NCI-H146 (cell line): ENCODE measurements at regions not wholly inside any gene's neighbourhood (a gene's known extent, or its start where the extent isn't known, plus 50 kb on each side); places are given as distances from the start of the nearest gene placed in this dataset.
A peak's percentile ranks its signal among the peaks of the same experiment; 100 is the strongest.

Experiments
- DNase-seq: peaks from one replicate; lab custom pipeline; 2025; lab: John Stamatoyannopoulos, UW

DNA sequence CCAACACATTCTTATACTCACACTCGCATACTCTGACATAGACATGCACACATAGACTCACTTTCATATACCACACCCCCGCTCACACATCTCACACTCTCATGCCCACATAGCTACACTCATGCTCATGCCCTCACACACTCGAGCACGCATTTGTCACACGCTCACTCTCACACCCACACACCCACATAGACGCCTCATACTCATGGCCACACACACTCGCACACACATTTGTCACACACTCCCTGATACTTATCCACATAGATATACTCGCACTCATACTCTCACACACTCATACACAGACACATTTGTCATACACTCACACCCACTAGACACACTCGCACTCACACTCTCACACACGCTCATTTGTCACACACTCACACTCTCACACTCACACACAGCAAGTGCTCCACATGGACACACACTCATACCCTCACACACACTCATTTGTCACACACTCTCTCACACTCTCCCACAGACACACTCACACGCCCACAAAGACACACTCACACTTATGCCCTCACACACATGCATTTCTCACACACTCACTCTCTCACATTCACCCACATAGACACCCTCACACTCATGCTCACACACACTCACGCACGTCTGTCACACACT lies 50.9 kb downstream of the TNP1 start:
- no peak for DNase-seq

DNA sequence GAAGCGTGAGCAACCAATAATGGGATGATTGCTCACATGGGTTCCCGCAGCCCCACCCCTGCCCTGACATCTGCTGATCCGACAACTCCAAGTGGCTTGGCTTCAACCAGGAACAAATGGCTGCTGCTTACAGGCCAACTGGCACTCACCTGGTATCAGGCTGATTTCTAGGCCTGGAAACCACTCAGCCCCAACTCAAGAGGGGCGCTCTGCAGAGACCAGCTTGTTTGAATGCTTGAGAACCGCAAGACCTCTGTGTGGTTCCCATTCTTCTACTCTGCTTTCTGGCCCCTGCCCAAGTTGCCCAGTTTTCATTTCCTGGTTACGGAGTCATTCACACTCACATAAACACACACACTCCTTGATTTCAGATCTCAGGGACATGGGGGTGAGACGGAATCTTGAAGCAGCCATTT lies 52.0 kb downstream of the TNP1 start:
- peak; percentile 18 for DNase-seq

DNA sequence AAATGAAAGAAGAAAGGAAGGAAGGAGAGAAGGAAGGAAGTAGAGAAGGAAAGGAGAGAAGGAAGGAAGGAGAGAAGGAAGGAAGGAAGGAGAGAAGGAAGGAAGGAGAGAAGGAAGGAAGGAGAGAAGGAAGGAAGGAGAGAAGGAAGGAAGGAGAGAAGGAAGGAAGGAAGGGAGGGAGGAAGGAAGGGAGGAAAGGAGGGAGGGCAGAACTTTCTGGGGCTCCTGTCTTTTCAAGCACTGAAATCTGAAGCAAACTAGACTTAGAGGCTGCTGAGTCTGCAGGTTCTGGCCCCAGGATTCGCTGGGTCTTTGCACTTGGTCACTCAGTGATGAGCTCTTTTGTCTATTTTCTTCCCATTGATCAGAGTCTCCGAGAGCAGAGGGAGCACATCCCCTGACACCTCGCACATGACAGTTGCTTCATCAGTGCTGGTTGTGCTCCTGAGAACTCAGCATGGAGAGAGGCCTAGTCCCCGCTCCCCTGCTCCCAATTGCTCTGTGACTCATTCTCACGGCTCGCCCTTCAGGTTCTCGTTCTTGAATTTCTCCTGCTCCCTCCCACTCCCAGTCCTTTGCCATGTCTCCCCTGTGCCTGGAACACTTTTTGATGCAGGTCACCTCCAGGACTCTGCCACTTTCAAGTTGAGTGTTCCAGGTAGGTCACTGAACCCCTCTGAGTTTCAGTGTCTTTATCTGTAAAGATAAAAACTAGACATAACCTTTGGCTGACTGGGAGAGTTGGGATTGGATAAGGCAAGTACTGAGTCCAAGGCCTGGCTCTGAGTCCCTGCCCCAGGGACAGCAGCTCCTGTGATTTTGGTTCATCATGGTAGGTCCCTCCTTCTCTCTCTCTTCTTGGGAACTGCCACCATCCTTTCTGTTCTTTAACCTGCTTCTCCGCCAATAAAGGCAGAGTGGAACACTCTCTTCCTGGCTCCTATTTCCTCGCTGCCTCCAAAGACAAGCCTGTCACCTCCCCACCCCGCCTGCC lies 55.2 kb downstream of the TNP1 start:
- no peak for DNase-seq

DNA sequence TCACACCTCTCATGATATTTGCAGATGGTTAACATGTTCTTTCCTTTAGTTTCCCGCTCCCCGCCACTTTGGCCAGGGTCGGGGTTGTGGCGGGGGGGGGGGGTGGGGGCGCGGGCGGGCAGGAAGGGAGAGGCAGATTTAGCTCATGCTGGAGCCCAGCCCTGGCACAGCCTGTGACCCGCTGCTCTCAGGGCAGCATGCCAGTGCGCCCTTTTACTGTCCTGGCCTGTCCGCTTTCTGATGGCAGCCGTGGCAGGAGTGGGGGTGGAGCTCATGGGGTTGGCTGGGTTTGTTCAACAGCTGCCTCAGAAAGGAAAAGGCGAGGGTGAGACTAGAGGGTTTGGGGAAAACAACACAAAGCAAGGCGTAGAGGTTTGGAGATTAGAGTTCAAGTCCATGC lies 56.1 kb downstream of the TNP1 start:
- no peak for DNase-seq

DNA sequence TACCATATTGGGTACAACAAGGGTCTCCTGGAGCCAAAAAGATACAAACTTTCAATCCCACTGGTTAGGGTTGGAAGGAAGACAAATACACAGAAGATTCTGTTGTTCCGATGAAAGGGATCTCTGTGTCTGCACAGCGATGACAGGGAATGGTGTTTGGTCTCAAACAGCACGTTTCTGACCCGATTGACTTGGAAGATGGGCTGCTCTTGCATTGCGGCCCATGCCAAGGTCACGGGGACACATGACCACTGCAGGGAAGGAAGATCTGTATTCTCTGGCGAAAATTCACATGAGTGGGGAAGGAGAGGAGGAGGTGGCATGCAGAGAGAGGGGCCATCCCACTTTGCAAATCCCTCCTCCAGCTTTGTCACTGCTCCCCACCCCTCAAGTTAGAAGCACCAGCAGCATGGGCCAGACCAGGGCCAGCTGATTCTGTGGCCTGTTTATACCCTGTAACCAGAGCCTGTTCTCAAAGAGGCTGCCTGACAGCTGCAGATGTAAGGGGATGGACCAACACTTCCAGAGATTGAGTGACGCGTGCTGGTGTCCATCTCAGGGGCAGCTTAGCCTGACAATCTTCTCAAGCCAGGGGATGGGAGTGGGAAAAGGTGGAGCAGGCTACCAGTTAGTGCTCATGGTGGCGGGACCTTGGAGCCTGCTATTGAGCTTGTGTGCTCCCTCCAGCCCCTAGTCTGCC lies 57.2 kb downstream of the TNP1 start:
- no peak for DNase-seq

DNA sequence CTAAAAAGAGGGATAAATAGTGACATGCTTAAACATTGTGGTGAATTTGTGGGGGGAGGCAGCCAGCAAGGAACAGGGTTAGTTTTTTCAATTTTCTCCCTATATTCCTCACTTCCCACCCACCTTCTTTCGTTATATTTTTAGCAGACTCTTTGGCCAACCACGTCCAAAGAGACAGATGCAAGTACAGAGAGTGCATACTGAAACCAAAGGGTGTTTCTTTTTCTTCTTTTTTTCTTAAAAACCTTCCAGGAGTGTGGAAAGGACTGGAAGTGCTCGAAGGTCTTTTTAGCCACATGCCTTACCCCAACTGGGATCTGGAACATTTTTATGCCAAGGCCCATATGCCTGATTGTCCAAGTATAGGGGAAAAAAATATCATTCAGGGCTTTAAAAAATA lies 59.0 kb downstream of the TNP1 start:
- no peak for DNase-seq

DNA sequence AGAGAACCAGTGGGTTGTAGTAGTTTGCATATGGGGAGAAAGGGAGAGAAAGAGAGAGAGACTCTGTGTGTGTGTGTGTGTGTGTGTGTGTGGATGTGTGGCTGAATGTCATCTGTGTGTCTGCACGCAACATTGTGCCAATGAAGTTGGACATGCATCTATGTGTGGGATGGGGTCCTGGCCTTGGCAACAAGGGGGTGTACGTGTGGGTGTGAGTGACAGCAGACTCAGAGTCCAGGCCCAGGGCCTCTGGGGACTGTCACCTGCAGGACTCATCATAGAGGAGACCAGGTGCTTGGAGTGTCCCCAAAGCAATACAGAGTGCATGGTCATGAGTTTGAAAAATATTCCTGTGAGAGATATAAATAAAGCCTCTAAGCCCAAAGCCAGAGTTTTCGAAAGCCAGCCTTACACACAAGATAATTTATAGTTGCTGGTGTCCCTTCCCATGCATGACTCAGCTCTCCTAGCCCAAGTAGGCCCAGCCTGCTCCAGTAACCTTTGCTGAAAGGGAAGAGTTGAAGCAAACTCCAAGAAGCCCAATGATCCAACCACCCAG lies 59.9 kb downstream of the TNP1 start:
- no peak for DNase-seq

DNA sequence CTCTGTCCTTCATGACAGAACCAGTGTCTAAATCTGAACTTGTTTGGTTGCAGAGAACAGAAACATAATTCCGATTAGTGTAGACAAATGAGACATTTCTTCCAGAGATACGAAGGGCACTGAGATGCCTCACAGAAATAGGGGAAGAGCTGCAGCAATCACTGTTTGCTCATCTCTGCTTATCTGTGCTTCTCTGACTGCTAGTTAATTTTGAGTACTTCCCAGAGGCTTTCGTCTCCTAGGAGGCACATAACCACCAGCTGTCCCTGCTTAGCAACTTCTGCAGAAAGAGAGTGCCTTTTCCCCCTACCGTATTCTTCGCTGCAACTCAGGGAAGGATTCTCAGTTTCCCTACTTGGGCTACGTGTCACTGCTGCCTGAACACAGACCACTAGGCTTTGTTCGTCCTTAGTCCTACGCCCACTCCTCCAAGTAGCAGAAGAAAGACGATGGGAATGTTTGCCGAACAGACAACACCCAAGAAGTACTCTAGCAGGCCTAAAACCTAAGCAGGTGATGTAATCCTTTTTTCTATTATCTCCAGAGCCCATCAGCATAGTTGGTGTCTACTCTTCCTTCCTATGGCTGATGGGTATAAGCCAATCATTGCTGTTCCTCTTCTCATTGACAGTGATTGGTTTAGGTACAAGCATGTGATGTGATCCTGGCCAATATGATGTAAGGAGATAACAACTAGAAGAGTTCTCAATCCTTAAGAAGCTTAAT lies 63.6 kb downstream of the TNP1 start:
- DNase-seq = no peak

DNA sequence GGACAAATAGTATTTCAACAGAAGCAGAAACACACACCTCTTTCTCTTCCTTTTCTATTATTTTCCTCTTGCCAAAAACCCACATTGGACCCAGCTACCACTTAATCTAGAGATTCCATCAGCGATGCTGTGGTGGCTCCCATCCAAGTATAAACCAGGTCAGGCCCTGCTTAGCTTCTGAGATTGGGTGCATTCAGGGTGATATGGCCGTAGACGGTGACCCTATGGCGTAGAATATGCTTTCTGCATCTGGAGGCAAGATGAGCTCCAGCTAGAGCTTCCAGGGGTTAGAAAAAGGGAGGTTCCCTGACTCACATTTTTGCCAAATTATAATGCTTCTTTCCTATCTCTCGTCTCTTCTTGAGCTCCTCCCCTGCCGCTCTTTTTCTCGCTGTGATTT lies 66.5 kb downstream of the TNP1 start:
- DNase-seq = no peak

DNA sequence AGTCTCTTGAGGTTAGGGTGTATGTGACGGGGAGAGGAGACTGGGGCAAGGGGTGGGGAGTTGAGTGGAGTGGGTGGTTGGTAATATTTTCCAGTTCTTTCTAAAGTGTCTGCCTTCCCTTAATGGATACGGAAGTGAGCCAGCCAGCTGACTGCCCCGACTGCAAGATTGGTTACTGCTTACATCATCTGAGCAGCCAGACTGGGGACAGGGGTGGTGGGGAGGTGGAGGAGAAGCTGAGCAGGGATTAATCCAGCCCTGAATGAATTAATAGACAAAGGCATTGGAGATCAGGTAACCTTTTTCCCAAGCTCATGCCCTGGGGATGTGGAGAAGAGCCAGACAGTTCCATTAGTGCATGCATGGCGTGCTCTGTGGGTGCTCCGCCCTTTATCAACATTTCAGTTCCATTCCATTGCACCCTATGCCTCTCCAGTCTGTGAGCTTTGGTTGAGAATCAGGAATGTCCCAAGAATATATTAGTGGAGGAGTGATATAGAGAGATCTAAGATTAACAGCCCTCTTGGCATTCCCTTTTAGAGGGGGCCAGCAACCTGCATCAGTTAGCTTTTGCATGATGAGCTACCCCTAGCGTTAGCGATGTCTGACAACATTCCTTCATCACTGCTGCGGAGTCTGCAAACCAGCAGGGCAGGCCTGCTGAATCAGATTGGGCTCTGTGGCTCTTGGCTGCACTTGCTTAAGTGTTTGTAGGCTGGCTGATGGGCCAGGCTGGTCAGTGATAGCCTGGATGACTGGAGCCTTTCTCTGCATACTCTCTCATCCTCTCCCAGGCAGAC lies 67.4 kb downstream of the TNP1 start:
- DNase-seq = peak; percentile 80

DNA sequence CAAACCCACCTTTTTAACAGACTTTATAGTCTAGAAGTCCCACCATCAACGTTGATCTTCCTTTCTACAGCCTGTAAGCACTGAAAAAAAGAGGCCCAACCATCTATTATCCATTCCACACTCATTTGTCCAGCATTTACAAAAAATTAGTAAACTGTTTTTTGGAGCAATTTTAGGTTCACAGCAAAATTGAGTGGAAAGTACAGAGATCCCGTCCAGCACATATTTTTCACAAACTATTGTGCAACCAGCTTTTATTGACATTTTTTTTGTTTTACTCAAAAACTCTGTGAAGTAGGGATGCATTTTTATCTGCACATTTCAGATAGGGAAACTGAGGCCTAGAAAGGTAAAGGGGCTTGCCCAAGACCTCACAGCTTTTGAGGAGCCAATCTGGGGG lies 68.6 kb downstream of the TNP1 start:
- no peak for DNase-seq

DNA sequence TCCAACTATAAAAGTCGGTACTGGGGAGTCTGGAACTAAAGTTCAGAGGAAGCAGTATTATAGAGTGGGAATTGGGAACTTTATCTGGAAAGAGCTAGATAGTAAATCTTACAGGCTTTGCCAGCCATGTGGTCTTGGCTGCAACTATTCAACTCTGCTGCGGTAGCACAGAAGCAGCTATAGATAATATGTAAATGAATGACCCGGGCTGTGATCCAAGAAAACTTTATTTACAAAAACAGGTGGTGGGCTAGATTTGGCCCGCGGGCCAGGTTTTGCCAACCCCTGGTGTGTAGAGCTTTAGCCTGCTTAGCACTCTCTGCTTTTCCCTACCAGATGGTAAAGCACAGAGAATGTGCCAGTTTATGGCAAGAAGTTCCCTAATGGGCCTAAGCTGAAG lies 70.8 kb downstream of the TNP1 start:
- DNase-seq = no peak

DNA sequence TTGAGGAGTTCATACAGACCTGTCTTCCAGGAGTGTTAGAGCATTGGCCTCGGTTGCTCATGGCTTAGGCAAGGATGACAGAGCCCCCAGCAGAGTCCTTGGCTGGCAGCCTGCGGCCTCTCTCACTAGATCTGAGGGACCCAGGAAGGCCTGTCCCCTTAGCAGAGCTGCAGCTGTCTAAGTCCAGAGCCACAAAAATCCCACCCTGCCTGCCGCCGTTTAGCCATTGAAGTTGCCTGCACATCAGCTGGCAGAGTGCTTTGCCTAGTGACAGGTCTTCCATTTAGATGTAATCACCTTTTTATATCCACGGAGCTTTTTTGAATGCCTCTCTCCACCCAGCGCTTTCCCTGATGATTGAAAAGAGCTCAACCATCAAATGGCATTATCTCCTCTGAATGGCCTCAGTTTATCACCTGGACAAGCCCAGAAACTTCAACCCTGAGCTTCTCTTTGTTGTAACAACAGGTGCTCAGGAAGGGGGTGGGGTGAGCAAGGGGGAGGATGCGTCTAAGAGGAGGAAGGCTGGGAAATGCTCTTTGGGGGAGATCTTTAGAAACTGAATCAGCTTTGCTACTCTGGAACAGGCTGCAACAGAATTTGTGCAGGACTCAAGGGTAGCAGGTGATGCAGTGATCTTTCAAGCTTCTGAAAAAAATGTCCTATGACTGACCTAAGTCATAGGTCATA lies 71.9 kb downstream of the TNP1 start:
- DNase-seq = no peak

DNA sequence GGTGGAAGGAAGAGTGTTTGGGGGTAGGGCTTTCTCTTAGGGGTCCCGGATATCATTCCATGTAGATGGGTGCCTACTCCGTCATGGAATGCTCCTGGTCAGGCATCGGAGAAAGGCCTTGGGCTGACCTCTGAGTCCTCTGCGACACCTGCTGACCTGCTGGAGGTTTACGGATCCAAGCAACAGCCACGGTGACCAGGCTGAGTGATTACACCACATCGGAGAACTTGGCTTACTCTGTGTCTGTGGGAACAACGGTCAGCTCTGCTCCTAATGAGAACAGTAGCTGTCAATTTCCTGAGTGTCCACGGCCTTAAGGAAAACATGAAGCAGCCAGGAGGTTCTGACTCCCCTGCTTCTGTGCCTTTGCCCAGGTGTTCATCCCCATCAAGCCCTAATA lies 73.2 kb downstream of the TNP1 start:
- no peak for DNase-seq

DNA sequence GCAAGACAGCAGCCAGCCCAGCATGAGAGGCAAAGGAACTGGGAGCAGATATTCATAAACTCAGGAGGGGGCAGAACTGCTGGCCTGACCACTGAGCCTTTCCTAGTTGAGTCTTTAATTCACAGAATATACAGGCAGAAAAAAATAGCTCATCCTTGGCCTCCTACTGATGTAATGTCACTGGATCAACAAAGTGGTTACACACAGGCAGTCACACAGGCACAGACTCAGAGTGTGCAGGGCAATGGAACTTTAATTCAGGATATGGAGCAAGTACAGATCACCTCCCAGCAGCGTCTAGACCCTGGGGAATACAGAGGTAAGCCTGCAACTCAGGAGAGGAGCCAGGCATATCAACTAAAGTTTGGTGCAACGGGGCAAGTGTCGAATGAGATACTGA lies 75.4 kb downstream of the TNP1 start:
- DNase-seq = peak; percentile 25

DNA sequence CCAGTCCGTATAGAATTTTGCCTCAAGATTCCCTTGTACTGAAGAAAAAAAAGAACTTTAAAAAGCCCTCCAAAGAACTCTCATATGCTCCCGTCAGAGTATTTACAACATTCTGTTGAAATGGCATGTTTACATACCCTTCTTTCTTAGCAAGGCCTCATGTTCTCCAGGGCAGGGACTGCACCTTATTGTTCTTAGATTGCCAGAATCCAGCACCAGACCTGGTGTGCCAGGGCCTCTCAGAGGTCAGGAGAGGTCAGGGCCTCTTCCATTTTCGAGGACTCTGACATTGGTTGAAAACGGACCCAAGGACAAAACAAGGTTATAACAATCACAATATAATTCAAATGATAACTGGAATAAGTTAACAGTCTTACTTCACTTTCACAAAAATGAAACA lies 78.2 kb downstream of the TNP1 start:
- no peak for DNase-seq

DNA sequence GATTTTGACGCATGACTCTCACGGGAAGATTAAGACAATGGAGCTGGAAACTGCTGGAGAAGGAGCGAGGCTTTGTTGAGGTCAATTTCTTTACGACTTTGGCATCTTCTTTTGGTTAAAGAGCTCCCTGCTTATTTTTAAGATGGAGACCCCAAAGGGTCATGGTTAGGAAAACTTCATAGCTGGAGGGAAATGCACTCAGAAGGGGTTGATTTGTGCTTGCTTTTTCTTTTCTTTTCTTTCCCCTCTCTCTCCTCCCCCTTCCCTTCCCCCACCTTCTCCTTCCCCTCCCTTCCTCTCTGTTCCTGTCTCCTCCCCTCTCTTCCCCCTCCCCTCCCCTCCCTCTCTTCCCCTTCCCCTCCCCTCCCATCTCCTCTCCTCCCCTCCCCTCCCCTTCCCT lies 79.0 kb downstream of the TNP1 start:
- DNase-seq = no peak

DNA sequence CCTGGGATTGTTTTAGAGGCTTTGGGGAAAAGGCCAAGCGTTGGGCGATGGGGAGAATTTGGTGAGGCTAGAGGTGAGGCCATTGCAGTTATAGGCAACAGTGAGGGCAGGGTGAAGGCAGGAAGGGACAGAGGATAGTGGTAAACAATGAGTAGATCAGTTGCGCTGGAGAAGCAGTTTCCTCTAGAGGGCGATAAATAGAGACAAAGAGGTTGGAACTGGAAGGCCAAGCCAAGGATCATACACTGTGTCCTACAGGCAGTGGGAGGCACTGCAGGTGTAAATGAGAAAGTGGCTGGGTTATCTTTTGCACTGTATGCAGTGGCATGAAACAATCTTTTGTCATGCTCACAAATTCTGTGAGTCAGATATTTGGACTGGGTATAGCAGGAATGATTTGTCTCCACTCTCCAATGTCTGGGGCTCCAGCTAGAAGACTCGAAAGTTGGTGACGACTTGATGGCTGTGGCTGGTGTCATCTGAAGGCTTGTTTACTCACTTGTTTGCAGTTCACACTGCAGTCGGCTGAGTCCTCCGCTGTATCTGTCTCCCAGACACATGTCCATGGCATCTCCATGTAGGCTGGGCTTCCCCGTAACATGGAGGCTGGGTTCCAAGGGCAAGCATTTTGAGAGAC lies 82.1 kb downstream of the TNP1 start:
- DNase-seq = peak; percentile 90

DNA sequence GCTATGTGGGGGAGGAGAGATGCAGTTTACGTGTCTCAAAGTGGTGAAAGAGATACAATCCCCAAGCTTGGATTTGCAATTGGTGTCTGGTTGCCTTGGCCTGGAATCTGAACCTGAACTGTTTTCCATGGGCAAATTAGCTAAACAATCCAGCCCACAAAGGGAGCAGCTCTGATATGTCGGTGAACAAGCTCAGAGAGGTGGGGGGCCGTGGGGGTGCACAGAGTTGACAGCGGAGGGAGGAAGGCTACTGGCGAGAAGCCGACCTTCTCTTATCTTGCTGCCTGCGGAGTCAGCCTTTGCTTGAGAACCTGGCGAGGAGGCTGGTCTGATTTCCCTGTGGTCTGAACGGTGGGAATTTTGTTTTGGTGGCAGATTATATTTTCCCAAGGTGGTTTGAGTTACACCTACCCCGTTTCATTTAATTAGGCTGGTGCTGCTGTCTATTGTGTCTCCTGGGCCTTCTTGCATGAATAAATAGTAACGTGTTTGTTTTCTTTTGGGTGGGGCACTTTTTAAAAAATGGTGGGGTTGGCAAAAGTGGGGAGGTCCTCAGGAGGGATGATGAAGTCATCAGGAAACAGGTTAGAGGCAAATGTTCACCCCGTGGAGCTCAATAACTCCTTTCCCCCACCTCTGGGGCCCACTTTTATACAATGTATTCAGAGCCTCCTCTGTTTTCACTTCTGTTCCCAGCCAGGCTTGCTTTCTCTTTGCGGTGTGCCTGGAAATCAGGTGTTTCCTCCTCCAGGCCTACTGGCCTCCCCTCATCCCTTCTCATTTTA lies 80.9 kb upstream of the IGFBP5 start:
- peak; percentile 93 for DNase-seq
